ENCODE measurements at regions not wholly inside any gene's neighbourhood (a gene's known extent, or its start where the extent isn't known, plus 50 kb on each side); places are given as distances from the start of the nearest gene placed in this dataset.

GRCh38 chr6:45791211-45792168, 224.2 kb downstream of the CLIC5 start:
- DNase-seq = no peak

GRCh38 chr6:45789238-45789637, 226.4 kb downstream of the CLIC5 start:
- DNase-seq = no peak

GRCh38 chr6:45787384-45787783, 228.3 kb downstream of the CLIC5 start:
- DNase-seq = no peak

GRCh38 chr6:45786355-45786781, 229.3 kb downstream of the CLIC5 start:
- DNase-seq = no peak

- no peak for DNase-seq
Measured at GRCh38 chr6:45784250-45784649, 231.4 kb downstream of the CLIC5 start.

GRCh38 chr6:45783716-45784115, 231.9 kb downstream of the CLIC5 start:
- DNase-seq = no peak

GRCh38 chr6:45781890-45782289, 233.8 kb downstream of the CLIC5 start:
- DNase-seq = no peak

- DNase-seq = no peak
Measured at GRCh38 chr6:45780523-45780922, 235.1 kb downstream of the CLIC5 start.

- no peak for DNase-seq
Measured at GRCh38 chr6:45775026-45775697, 240.5 kb downstream of the CLIC5 start.

- DNase-seq = no peak
Measured at GRCh38 chr6:45773906-45774305, 241.8 kb downstream of the CLIC5 start.

- no peak for DNase-seq
Measured at GRCh38 chr6:45772886-45773495, 242.7 kb downstream of the CLIC5 start.

- DNase-seq = no peak
Measured at GRCh38 chr6:45772051-45772450, 243.6 kb downstream of the CLIC5 start.

GRCh38 chr6:45763281-45763680, 252.4 kb downstream of the CLIC5 start:
- no peak for DNase-seq

GRCh38 chr6:45759472-45759810, 256.2 kb downstream of the CLIC5 start:
- no peak for DNase-seq

GRCh38 chr6:45758787-45759471, 256.7 kb downstream of the CLIC5 start:
- DNase-seq = no peak

- DNase-seq = no peak
Measured at GRCh38 chr6:45757443-45758130, 258.1 kb downstream of the CLIC5 start.

GRCh38 chr6:45756606-45757005, 259.1 kb downstream of the CLIC5 start:
- DNase-seq = no peak

- DNase-seq = no peak
Measured at GRCh38 chr6:45754432-45754831, 261.2 kb downstream of the CLIC5 start.

- DNase-seq = no peak
Measured at GRCh38 chr6:45746046-45746445, 269.6 kb downstream of the CLIC5 start.

- no peak for DNase-seq
Measured at GRCh38 chr6:45743028-45743615, 272.5 kb downstream of the CLIC5 start.

- DNase-seq = no peak
Measured at GRCh38 chr6:45742591-45742990, 273.1 kb downstream of the CLIC5 start.
